Rectal smooth muscle tissue (tissue), 1 donor: ENCODE measurements at regions not wholly inside any gene's neighbourhood (a gene's known extent, or its start where the extent isn't known, plus 50 kb on each side); places are given as distances from the start of the nearest gene placed in this dataset.
"Not testable (repeated sequence)": the region's sequence is repeated elsewhere in the genome, so short reads cannot be mapped to it uniquely, and the experiment has no call there.

Source experiments
- H3K27ac ChIP-seq: one replicate; pipeline ENCODE4 v1.7.0; 2013; ENCODE audit warnings: low read depth, low read length, inconsistent platforms
- H3K27me3 ChIP-seq: one replicate; pipeline ENCODE4 v1.7.0; 2013; ENCODE audit warnings: low read length; ENCODE audit not compliant: control insufficient read depth, insufficient read depth
- H3K36me3 ChIP-seq: one replicate; pipeline ENCODE4 v1.7.0; 2013; ENCODE audit warnings: low read length; ENCODE audit not compliant: control insufficient read depth, insufficient read depth
- H3K4me1 ChIP-seq: one replicate; pipeline ENCODE4 v1.7.0; 2013; ENCODE audit warnings: low read length; ENCODE audit not compliant: control insufficient read depth, insufficient read depth
- H3K4me3 ChIP-seq: one replicate; pipeline ENCODE4 v1.7.0; 2013; ENCODE audit warnings: low read length
- H3K9ac ChIP-seq: one replicate; pipeline ENCODE4 v1.7.0; 2013; ENCODE audit warnings: low read length

GRCh38 chr17:79560527-79560926 is 50.3 kb downstream of the RBFOX3 start:
- Histone ChIP-seq H3K27ac (no peak overlapping the region), H3K4me1 (peaks cover 3% of the 10 kb centered on the region), H3K9ac (no peak overlapping the region), H3K27me3 (no peaks in the 10 kb centered on the region), H3K4me3 (no peak overlapping the region), H3K36me3 (no peaks in the 10 kb centered on the region)

- H3K9ac ChIP-seq: no peak overlapping the region
- peaks cover 3% of the 10 kb centered on the region for H3K4me1 ChIP-seq
- no peaks in the 10 kb centered on the region for H3K36me3 ChIP-seq
- H3K4me3 ChIP-seq: no peak overlapping the region
- H3K27me3 ChIP-seq: no peaks in the 10 kb centered on the region
- H3K27ac ChIP-seq: no peak overlapping the region
Measured at GRCh38 chr17:79559111-79559887, 51.6 kb downstream of the RBFOX3 start.

GRCh38 chr17:79558091-79558900 is 52.6 kb downstream of the RBFOX3 start:
- Histone ChIP-seq H3K36me3 (no peaks in the 10 kb centered on the region), H3K27me3 (no peaks in the 10 kb centered on the region), H3K4me1 (peaks cover 3% of the 10 kb centered on the region), H3K27ac (no peak overlapping the region), H3K4me3 (no peak overlapping the region), H3K9ac (no peak overlapping the region)

GRCh38 chr17:79557276-79558090 is 53.4 kb downstream of the RBFOX3 start:
- H3K27me3 ChIP-seq: no peaks in the 10 kb centered on the region

GRCh38 chr17:79556271-79556670 is 54.6 kb downstream of the RBFOX3 start:
- no peak overlapping the region for H3K27ac ChIP-seq
- H3K36me3 ChIP-seq: no peaks in the 10 kb centered on the region
- H3K9ac ChIP-seq: no peak overlapping the region
- H3K4me1 ChIP-seq: peaks cover 3% of the 10 kb centered on the region
- no peak overlapping the region for H3K4me3 ChIP-seq
- H3K27me3 ChIP-seq: no peaks in the 10 kb centered on the region

More at GRCh38 chr17:79557276-79558090, 53.4 kb downstream of the RBFOX3 start:
- Histone ChIP-seq H3K4me1 (peaks cover 3% of the 10 kb centered on the region), H3K36me3 (no peaks in the 10 kb centered on the region), H3K9ac (no peak overlapping the region), H3K27ac (no peak overlapping the region), H3K4me3 (no peak overlapping the region)

- H3K27ac ChIP-seq: no peak overlapping the region
- H3K4me3 ChIP-seq: no peak overlapping the region
- H3K36me3 ChIP-seq: no peaks in the 10 kb centered on the region
- H3K4me1 ChIP-seq: peaks cover 3% of the 10 kb centered on the region
- no peaks in the 10 kb centered on the region for H3K27me3 ChIP-seq
- H3K9ac ChIP-seq: no peak overlapping the region
Measured at GRCh38 chr17:79555543-79555942, 55.3 kb downstream of the RBFOX3 start.

- not testable (repeated sequence) for H3K27me3 ChIP-seq, H3K9ac ChIP-seq, H3K36me3 ChIP-seq, H3K4me3 ChIP-seq, H3K4me1 ChIP-seq, H3K27ac ChIP-seq
Measured at GRCh38 chr17:79554346-79554745, 56.5 kb downstream of the RBFOX3 start.

- H3K9ac ChIP-seq: no peak overlapping the region
- peaks cover under 1% of the 10 kb centered on the region for H3K4me1 ChIP-seq
- H3K4me3 ChIP-seq: no peak overlapping the region
- no peak overlapping the region for H3K27ac ChIP-seq
- no peaks in the 10 kb centered on the region for H3K36me3 ChIP-seq
- no peaks in the 10 kb centered on the region for H3K27me3 ChIP-seq
Measured at GRCh38 chr17:79552824-79553223, 58.0 kb downstream of the RBFOX3 start.

GRCh38 chr17:79552405-79552804 is 58.4 kb downstream of the RBFOX3 start:
- no peak overlapping the region for H3K4me3 ChIP-seq
- no peaks in the 10 kb centered on the region for H3K27me3 ChIP-seq
- no peaks in the 10 kb centered on the region for H3K4me1 ChIP-seq
- H3K9ac ChIP-seq: no peak overlapping the region
- no peaks in the 10 kb centered on the region for H3K36me3 ChIP-seq
- no peak overlapping the region for H3K27ac ChIP-seq

GRCh38 chr17:79549141-79549915 is 61.5 kb downstream of the RBFOX3 start:
- no peaks in the 10 kb centered on the region for H3K27me3 ChIP-seq
- H3K27ac ChIP-seq: no peak overlapping the region
- no peaks in the 10 kb centered on the region for H3K4me1 ChIP-seq
- H3K36me3 ChIP-seq: no peaks in the 10 kb centered on the region
- H3K9ac ChIP-seq: no peak overlapping the region
- H3K4me3 ChIP-seq: no peak overlapping the region

GRCh38 chr17:79548116-79548515 is 62.7 kb downstream of the RBFOX3 start:
- Histone ChIP-seq H3K4me3 (no peak overlapping the region), H3K9ac (no peak overlapping the region), H3K27ac (no peak overlapping the region), H3K36me3 (no peaks in the 10 kb centered on the region), H3K27me3 (no peaks in the 10 kb centered on the region), H3K4me1 (no peaks in the 10 kb centered on the region)

GRCh38 chr17:79547586-79547985 is 63.3 kb downstream of the RBFOX3 start:
- H3K27me3 ChIP-seq: no peaks in the 10 kb centered on the region
- no peak overlapping the region for H3K9ac ChIP-seq
- no peaks in the 10 kb centered on the region for H3K4me1 ChIP-seq
- H3K36me3 ChIP-seq: no peaks in the 10 kb centered on the region
- no peak overlapping the region for H3K4me3 ChIP-seq
- H3K27ac ChIP-seq: no peak overlapping the region
